SK-N-SH (cell line): ENCODE measurements at regions not wholly inside any gene's neighbourhood (a gene's known extent, or its start where the extent isn't known, plus 50 kb on each side); places are given as distances from the start of the nearest gene placed in this dataset.
"Not testable (repeated sequence)": the region's sequence is repeated elsewhere in the genome, so short reads cannot be mapped to it uniquely, and the experiment has no call there.

Experiments used
- CTCF ChIA-PET: fragments of 300-600, 350-600 bp; formaldehyde crosslinking; extraction: SDS; loops from one replicate; lab custom pipeline; 2021; lab: Yijun Ruan, JAX
- POLR2A ChIA-PET: fragments of 350-600 bp; sonication (Branson Sonifier 250); formaldehyde crosslinking; extraction: SDS; loops from one replicate; lab custom pipeline; 2020; ENCODE audit warnings: antibody characterized with exemption, inconsistent platforms; lab: Yijun Ruan, JAX
- DNase-seq: peaks from one replicate; pipeline ENCODE4 v3.0.0; 2012
- H2AFZ ChIP-seq: fragments of 200-600 bp; sonication (generic); 2 replicates; pipeline ENCODE4 v1.8.1; 2016; ENCODE audit warnings: antibody characterized with exemption, mild to moderate bottlenecking, low read depth
- H3F3A ChIP-seq: fragments of 200-600 bp; sonication (generic); replicated peaks from 2 replicates; pipeline ENCODE3; 2016; ENCODE audit warnings: antibody characterized with exemption, mild to moderate bottlenecking; ENCODE audit not compliant: insufficient read depth
- H3K27ac ChIP-seq, 2 experiments: fragments of 200-500 bp in 1 of 2; fragments of 200-600 bp in 1 of 2; sonication (Bioruptor generic) in 1 of 2; sonication (generic), shearing (Covaris generic) in 1 of 2; 2 replicates each; pipeline versions ENCODE4 v1.5.1 to v1.6.1; 2014 to 2016; ENCODE audit warnings: low read depth in 2 of 2, inconsistent platforms in 1 of 2, low read length in 1 of 2, mild to moderate bottlenecking in 1 of 2, mixed read lengths in 1 of 2
- H3K27me3 ChIP-seq: fragments of 200-600 bp; sonication (generic), shearing (Covaris generic); 2 replicates; pipeline ENCODE4 v1.6.1; 2016; ENCODE audit warnings: mixed run types; ENCODE audit not compliant: insufficient read depth
- H3K36me3 ChIP-seq, 2 experiments: fragments of 200-500 bp in 1 of 2; fragments of 200-600 bp in 1 of 2; sonication (Bioruptor generic) in 1 of 2; sonication (generic) in 1 of 2; replicated peaks in 1 of 2; 2 replicates each; pipeline versions ENCODE3 to v1.5.1; 2014 to 2016; ENCODE audit warnings: low read length in 1 of 2, mild to moderate bottlenecking in 1 of 2; ENCODE audit not compliant: insufficient read depth in 2 of 2, control insufficient read depth in 1 of 2
- H3K4me1 ChIP-seq, 2 experiments: fragments of 200-500 bp in 1 of 2; fragments of 200-600 bp in 1 of 2; sonication (Bioruptor generic) in 1 of 2; sonication (generic), shearing (Covaris generic) in 1 of 2; 2 replicates each; pipeline versions ENCODE4 v1.5.1 to v1.6.1; 2014 to 2016; ENCODE audit warnings: low read depth in 1 of 2, low read length in 1 of 2, mixed run types in 1 of 2; ENCODE audit not compliant: insufficient read depth in 2 of 2, control insufficient read depth in 1 of 2
- H3K4me2 ChIP-seq: fragments of 200-600 bp; sonication (generic), shearing (Covaris generic); 2 replicates; pipeline ENCODE4 v1.6.1; 2017; ENCODE audit warnings: mixed run types
- H3K4me3 ChIP-seq, 2 experiments: fragments of 200-500 bp in 1 of 2; fragments of 200-600 bp in 1 of 2; sonication (Bioruptor generic) in 1 of 2; sonication (generic), shearing (Covaris generic) in 1 of 2; 2 replicates each; pipeline versions ENCODE4 v1.5.1 to v1.8.1; 2014 to 2016; ENCODE audit warnings: low read depth in 2 of 2, inconsistent platforms in 1 of 2, low read length in 1 of 2, mild to moderate bottlenecking in 1 of 2, mixed read lengths in 1 of 2, moderate library complexity in 1 of 2
- H3K79me2 ChIP-seq: fragments of 200-600 bp; sonication (generic); 2 replicates; pipeline ENCODE4 v1.8.1; 2017; ENCODE audit warnings: mild to moderate bottlenecking; ENCODE audit not compliant: insufficient read depth
- H3K9ac ChIP-seq: fragments of 200-600 bp; sonication (generic); 2 replicates; pipeline ENCODE4 v1.6.1; 2017; ENCODE audit warnings: mixed run types
- H3K9me2 ChIP-seq: fragments of 200-600 bp; sonication (generic); 2 replicates; pipeline ENCODE4 v1.6.1; 2017; ENCODE audit warnings: mixed run types
- H3K9me3 ChIP-seq: fragments of 200-600 bp; sonication (generic); 2 replicates; pipeline ENCODE4 v1.6.1; 2017; ENCODE audit warnings: mixed run types, mild to moderate bottlenecking, moderate library complexity
- H4K20me1 ChIP-seq: fragments of 200-600 bp; sonication (generic); 2 replicates; pipeline ENCODE4 v1.6.1; 2017; ENCODE audit warnings: mild to moderate bottlenecking, mixed run types; ENCODE audit not compliant: insufficient read depth
- EP300 ChIP-seq, 2 experiments: IDR thresholded peaks; 2 replicates each; pipeline versions ENCODE4 v1.4.0 to v1.6.1; 2012; ENCODE audit warnings: borderline replicate concordance in 1 of 2, low read depth in 1 of 2, low read length in 1 of 2
- GABPA ChIP-seq: IDR thresholded peaks from 2 replicates; pipeline ENCODE4 v1.4.0; 2012; ENCODE audit warnings: low read depth, mild to moderate bottlenecking
- GATA2 ChIP-seq: sonication (generic); formaldehyde crosslinking; IDR thresholded peaks from 2 replicates; pipeline ENCODE4 v1.5.0; 2020; ENCODE audit warnings: mild to moderate bottlenecking, missing genetic modification reagents
- JUND ChIP-seq: IDR thresholded peaks from 2 replicates; pipeline ENCODE4 v1.4.0; 2012
- MEF2A ChIP-seq: IDR thresholded peaks from 2 replicates; pipeline ENCODE4 v1.4.0; 2012; ENCODE audit warnings: low read depth, borderline replicate concordance
- NRF1 ChIP-seq: IDR thresholded peaks from 2 replicates; pipeline ENCODE4 v1.6.1; 2012; ENCODE audit warnings: low read depth, mild to moderate bottlenecking, low read length
- RXRA ChIP-seq: IDR thresholded peaks from 2 replicates; pipeline ENCODE4 v1.4.0; 2012; ENCODE audit warnings: low read depth, mild to moderate bottlenecking, borderline replicate concordance
- TEAD4 ChIP-seq: IDR thresholded peaks from 2 replicates; pipeline ENCODE4 v1.4.0; 2012; ENCODE audit warnings: mild to moderate bottlenecking, borderline replicate concordance; ENCODE audit not compliant: insufficient read depth
- USF1 ChIP-seq: IDR thresholded peaks from 2 replicates; pipeline ENCODE4 v1.4.0; 2012; ENCODE audit warnings: low read depth, borderline replicate concordance
- YY1 ChIP-seq: IDR thresholded peaks from 2 replicates; pipeline ENCODE4 v1.4.0; 2012; ENCODE audit warnings: low read depth, mild to moderate bottlenecking
- WGBS: methylation state at CpG from one replicate; pipeline ENCODE4 v1.1.6; 2017; ENCODE audit warnings: low lambda C conversion rate; 5-methylcytosine and 5-hydroxymethylcytosine counted together
- TF ChIP-seq, protein P1 (sequence below): fragments of 150-350 bp; IDR thresholded peaks from 2 replicates; pipeline ENCODE4 v1.6.1; 2016; ENCODE audit warnings: mild to moderate bottlenecking, low read depth, low read length
- TF ChIP-seq, protein P2 (sequence below): fragments of 200-600 bp; sonication (generic); IDR thresholded peaks from 2 replicates; pipeline ENCODE4 v1.6.1; 2017; ENCODE audit warnings: antibody characterized with exemption, mild to moderate bottlenecking, moderate library complexity
- TF ChIP-seq, protein P3 (sequence below): fragments of 150-350 bp; IDR thresholded peaks from 2 replicates; pipeline ENCODE4 v1.6.1; 2017; ENCODE audit warnings: antibody characterized with exemption, low read length, low read depth, borderline replicate concordance

DNA sequence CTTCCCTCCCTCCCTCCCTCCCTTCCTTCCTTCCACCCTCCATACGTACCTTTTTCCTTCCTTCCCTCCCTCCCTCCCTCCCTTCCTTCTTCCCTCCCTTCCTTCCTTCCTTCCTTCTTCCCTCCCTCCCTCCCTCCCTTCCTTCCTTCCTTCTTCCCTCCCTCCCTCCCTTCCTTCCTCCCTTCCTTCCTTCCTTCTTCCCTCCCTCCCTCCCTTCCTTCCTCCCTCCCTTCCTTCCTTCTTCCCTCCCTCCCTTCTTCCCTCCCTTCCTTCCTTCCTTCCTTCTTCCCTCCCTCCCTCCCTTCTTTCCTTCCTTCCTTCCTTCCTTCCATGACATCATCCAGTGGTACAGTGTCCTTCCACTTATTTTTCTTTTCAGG lies 394.9 kb upstream of the KCNMB2 start:
- H3K9me3 ChIP-seq, H3K9ac ChIP-seq, H3K27me3 ChIP-seq, H4K20me1 ChIP-seq, H3K36me3 ChIP-seq, H3K4me2 ChIP-seq, H3K4me1 ChIP-seq, DNase-seq, H3K4me3 ChIP-seq, POLR2A ChIA-PET, H3K9me2 ChIP-seq, H2AFZ ChIP-seq, H3K79me2 ChIP-seq, CTCF ChIA-PET, H3F3A ChIP-seq, H3K27ac ChIP-seq: not testable (repeated sequence)
- no CpG with 5 or more reads among the region's 1 CpG for WGBS

DNA sequence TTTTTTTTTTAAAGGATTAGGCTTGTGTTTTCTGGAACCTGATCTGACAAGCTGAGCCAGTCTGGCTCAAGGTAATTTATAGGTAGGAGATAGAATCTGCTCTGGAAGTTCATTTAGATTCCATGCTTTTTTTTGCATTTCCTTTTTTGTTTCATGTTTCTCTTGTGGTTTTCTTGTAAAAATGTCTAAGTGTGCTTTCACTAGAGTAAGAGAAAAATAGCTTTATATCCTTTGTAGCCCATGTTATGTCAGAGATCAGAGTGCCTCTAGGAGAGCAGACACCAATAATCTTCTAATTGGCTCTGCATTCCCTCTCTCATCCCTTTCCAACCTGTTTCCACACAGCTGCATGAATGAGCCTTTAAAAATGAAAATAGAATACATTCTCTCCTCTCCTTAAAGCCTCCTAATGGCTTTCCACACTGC lies 389.8 kb upstream of the KCNMB2 start:
- POLR2A ChIA-PET: no interaction called here
- CTCF ChIA-PET: interaction anchor here (0.6 kb wide), 1 partner anchor 1805 kb away, joined by 3 read pairs; no protein-coding TSS in a partner anchor
- DNase-seq: no peak
- Histone ChIP-seq H3K9me2 (no peaks in the 10 kb centered on the region), H3F3A (no peaks in the 10 kb centered on the region), H2AFZ (no peak overlapping the region), H3K4me1 (peaks cover 0 to 3% of the 10 kb centered on the region in 2 experiments; a peak in 2 of 4 replicates), H3K4me2 (no peak overlapping the region), H3K27me3 (no peaks in the 10 kb centered on the region), H3K36me3 (no peaks in the 10 kb centered on the region), H3K9ac (no peak overlapping the region), H3K79me2 (no peaks in the 10 kb centered on the region), H3K27ac (peak overlapping the region in 1 of 2 experiments; percentile 85; a peak in 2 of 4 replicates), H4K20me1 (no peaks in the 10 kb centered on the region), H3K9me3 (no peaks in the 10 kb centered on the region), H3K4me3 (no peak overlapping the region)
- TF ChIP-seq YY1 (no peak), JUND (no peak), RXRA (no peak), TEAD4 (no peak), EP300 (IDR thresholded peaks at IDR 0.05; ENCODE audit: borderline replicate concordance in 1 of 2, low read depth in 1 of 2, low read length in 1 of 2) (0 out of 4 replicates have a peak, but pooled peaks of 1 of the 2 experiments have one; percentile 15)

DNA sequence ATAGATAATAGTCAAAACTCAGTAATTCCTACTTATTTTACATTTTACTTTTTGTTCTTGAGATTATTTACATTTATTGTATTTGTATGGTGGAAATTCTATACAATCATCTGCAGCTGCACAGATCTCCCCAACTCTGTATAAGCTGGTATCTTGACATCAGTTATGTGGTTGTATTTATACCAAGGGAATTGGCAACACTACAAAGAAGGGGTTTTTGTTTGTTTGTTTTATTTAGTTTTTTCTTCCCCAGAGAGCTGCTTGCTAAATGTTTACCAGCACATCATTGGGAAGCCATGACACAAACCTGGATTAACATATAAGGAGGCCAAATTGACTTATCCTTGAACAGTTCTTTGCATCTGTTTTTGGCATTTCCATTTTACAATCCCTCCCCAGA lies 389.2 kb upstream of the KCNMB2 start:
- Histone ChIP-seq H4K20me1 (no peaks in the 10 kb centered on the region), H3F3A (no peaks in the 10 kb centered on the region), H3K4me3 (no peak overlapping the region), H3K9me2 (no peaks in the 10 kb centered on the region), H3K79me2 (no peaks in the 10 kb centered on the region), H3K27ac (peak overlapping the region in 1 of 2 experiments; percentile 85; a peak in 2 of 4 replicates), H3K4me2 (no peak overlapping the region), H2AFZ (no peak overlapping the region), H3K9me3 (no peaks in the 10 kb centered on the region), H3K36me3 (no peaks in the 10 kb centered on the region), H3K9ac (no peak overlapping the region), H3K27me3 (no peaks in the 10 kb centered on the region), H3K4me1 (peaks cover 0 to 3% of the 10 kb centered on the region in 2 experiments; a peak in 2 of 4 replicates)
- POLR2A ChIA-PET: no interaction called here
- CTCF ChIA-PET: no interaction called here
- TF ChIP-seq NRF1 (no peak), GATA2 (CRISPR knock-in tag) (no peak), USF1 (no peak), MEF2A (no peak), TEAD4 (no peak), YY1 (no peak), RXRA (no peak), GABPA (no peak)
- TF ChIP-seq, protein P1, sequence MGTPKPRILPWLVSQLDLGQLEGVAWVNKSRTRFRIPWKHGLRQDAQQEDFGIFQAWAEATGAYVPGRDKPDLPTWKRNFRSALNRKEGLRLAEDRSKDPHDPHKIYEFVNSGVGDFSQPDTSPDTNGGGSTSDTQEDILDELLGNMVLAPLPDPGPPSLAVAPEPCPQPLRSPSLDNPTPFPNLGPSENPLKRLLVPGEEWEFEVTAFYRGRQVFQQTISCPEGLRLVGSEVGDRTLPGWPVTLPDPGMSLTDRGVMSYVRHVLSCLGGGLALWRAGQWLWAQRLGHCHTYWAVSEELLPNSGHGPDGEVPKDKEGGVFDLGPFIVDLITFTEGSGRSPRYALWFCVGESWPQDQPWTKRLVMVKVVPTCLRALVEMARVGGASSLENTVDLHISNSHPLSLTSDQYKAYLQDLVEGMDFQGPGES: no peak
- TF ChIP-seq, protein P2, sequence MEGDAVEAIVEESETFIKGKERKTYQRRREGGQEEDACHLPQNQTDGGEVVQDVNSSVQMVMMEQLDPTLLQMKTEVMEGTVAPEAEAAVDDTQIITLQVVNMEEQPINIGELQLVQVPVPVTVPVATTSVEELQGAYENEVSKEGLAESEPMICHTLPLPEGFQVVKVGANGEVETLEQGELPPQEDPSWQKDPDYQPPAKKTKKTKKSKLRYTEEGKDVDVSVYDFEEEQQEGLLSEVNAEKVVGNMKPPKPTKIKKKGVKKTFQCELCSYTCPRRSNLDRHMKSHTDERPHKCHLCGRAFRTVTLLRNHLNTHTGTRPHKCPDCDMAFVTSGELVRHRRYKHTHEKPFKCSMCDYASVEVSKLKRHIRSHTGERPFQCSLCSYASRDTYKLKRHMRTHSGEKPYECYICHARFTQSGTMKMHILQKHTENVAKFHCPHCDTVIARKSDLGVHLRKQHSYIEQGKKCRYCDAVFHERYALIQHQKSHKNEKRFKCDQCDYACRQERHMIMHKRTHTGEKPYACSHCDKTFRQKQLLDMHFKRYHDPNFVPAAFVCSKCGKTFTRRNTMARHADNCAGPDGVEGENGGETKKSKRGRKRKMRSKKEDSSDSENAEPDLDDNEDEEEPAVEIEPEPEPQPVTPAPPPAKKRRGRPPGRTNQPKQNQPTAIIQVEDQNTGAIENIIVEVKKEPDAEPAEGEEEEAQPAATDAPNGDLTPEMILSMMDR: no peak
- TF ChIP-seq, protein P3, sequence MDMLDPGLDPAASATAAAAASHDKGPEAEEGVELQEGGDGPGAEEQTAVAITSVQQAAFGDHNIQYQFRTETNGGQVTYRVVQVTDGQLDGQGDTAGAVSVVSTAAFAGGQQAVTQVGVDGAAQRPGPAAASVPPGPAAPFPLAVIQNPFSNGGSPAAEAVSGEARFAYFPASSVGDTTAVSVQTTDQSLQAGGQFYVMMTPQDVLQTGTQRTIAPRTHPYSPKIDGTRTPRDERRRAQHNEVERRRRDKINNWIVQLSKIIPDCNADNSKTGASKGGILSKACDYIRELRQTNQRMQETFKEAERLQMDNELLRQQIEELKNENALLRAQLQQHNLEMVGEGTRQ: no peak
- DNase-seq: no peak
